ENCODE measurements at regions not wholly inside any gene's neighbourhood (a gene's known extent, or its start where the extent isn't known, plus 50 kb on each side); places are given as distances from the start of the nearest gene placed in this dataset.
A peak's percentile ranks its signal among the peaks of the same experiment; 100 is the strongest.

- TF ChIP-seq CEBPB (IDR thresholded peaks at IDR 0.05) (no peak), EP300 (IDR thresholded peaks at IDR 0.05; ENCODE audit: borderline replicate concordance) (no peak), USF1 (IDR thresholded peaks at IDR 0.05) (no peak), ZBTB7A (IDR thresholded peaks at IDR 0.05; ENCODE audit: low read depth) (no peak)
These were observed 52.5 kb downstream of the PF4 start for GRCh38 chr4:73929278-73929677.

- TF ChIP-seq TAF1 (IDR thresholded peaks at IDR 0.05; ENCODE audit: low read depth) (no peak), EGR1 (IDR thresholded peaks at IDR 0.05) (no peak), FOXM1 (IDR thresholded peaks at IDR 0.05; ENCODE audit: borderline replicate concordance, low read depth) (no peak), ZBTB7A (IDR thresholded peaks at IDR 0.05; ENCODE audit: low read depth) (no peak)
These were observed 54.4 kb downstream of the CXCL1 start for GRCh38 chr4:73923631-73923937.

- TF ChIP-seq USF1 (IDR thresholded peaks at IDR 0.05) (no peak), RAD21 (IDR thresholded peaks at IDR 0.05; ENCODE audit: low read depth) (peak; percentile 86)
These were observed 53.8 kb downstream of the CXCL1 start for GRCh38 chr4:73922766-73923630.

- TF ChIP-seq FOXM1 (IDR thresholded peaks at IDR 0.05; ENCODE audit: borderline replicate concordance, low read depth): no peak
- no peak for TF ChIP-seq MAX (IDR thresholded peaks at IDR 0.05)
- TF ChIP-seq NFIC (IDR thresholded peaks at IDR 0.05): no peak
- TF ChIP-seq YY1 (IDR thresholded peaks at IDR 0.05; ENCODE audit: low read depth): no peak
- TF ChIP-seq CREB1 (IDR thresholded peaks at IDR 0.05; ENCODE audit: low read depth): no peak
- no peak for TF ChIP-seq TAF1 (IDR thresholded peaks at IDR 0.05; ENCODE audit: low read depth)
- TF ChIP-seq REST (IDR thresholded peaks at IDR 0.05; ENCODE audit: low read depth): no peak
- no peak for TF ChIP-seq TEAD4 (IDR thresholded peaks at IDR 0.05)
- no peak for TF ChIP-seq CEBPB (IDR thresholded peaks at IDR 0.05)
- no peak for TF ChIP-seq ZBTB7A (IDR thresholded peaks at IDR 0.05; ENCODE audit: low read depth)
- TF ChIP-seq RAD21 (IDR thresholded peaks at IDR 0.05; ENCODE audit: low read depth): no peak
- no peak for TF ChIP-seq USF1 (IDR thresholded peaks at IDR 0.05)
- no peak for TF ChIP-seq EP300 (IDR thresholded peaks at IDR 0.05; ENCODE audit: borderline replicate concordance)
- TF ChIP-seq TCF12 (IDR thresholded peaks at IDR 0.05; ENCODE audit: low read depth): no peak
These were observed 53.1 kb downstream of the CXCL1 start for GRCh38 chr4:73922317-73922716.
